ENCODE measurements at regions not wholly inside any gene's neighbourhood (a gene's known extent, or its start where the extent isn't known, plus 50 kb on each side); places are given as distances from the start of the nearest gene placed in this dataset.

DNA sequence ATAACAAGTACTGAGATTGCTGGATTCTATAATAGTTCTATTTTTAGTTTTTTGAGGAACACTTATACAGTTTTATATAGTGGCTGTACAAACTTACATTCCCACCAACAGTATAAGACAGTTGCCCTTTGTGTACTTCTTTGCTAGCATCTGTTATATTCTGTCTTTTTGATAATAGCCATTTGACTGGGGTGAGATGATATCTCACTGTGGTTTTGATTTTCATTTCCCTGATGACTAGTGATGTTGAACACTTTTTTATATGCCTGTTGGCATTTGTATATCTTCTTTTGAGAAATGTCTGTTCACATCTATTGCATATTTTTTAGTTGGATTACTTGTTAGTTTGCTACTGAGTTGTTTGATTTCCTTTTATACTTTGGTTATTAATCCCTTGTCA, 204.1 kb upstream of the SMC2 start:
- TF ChIP-seq, protein P1, sequence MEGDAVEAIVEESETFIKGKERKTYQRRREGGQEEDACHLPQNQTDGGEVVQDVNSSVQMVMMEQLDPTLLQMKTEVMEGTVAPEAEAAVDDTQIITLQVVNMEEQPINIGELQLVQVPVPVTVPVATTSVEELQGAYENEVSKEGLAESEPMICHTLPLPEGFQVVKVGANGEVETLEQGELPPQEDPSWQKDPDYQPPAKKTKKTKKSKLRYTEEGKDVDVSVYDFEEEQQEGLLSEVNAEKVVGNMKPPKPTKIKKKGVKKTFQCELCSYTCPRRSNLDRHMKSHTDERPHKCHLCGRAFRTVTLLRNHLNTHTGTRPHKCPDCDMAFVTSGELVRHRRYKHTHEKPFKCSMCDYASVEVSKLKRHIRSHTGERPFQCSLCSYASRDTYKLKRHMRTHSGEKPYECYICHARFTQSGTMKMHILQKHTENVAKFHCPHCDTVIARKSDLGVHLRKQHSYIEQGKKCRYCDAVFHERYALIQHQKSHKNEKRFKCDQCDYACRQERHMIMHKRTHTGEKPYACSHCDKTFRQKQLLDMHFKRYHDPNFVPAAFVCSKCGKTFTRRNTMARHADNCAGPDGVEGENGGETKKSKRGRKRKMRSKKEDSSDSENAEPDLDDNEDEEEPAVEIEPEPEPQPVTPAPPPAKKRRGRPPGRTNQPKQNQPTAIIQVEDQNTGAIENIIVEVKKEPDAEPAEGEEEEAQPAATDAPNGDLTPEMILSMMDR (IDR thresholded peaks at IDR 0.05), result no peak
- Histone ChIP-seq H3K4me1 (no peaks in the 10 kb centered on the region), H3K36me3 (no peaks in the 10 kb centered on the region), H3K9me3 (no peaks in the 10 kb centered on the region), H3K27me3 (no peaks in the 10 kb centered on the region), H3K27ac (no peak overlapping the region), H3K4me3 (no peak overlapping the region)
- DNase-seq (no peak), ATAC-seq (no peak)
- intact Hi-C loops (cut with DNase I), result no loop called here

DNA sequence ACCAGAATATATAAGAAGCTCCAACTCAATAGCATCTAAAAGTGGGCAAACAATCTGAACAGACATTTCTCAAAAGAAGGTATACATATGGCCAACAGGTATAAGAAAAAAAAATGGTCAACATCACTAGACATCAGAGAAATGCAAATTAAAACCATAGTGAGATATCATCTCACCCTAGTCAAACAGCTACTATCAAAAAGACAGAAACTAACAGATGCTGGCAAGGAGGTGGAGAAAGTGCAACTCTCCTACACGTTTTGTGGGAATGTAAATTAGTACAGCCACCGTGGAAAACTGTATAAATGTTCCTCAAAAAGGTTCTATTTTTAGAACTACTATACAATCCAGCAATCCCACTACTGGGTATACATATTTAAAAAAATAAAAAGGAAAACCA, 199.9 kb upstream of the SMC2 start:
- DNase-seq, result no peak
- no peaks in the 10 kb centered on the region for H3K9me3 ChIP-seq
- no peaks in the 10 kb centered on the region for H3K27me3 ChIP-seq
- intact Hi-C loops (cut with DNase I), result no loop called here
- no peak overlapping the region for H3K4me3 ChIP-seq
- TF ChIP-seq, protein P1 (IDR thresholded peaks at IDR 0.05), result no peak
- H3K27ac ChIP-seq, result no peak overlapping the region
- no peaks in the 10 kb centered on the region for H3K36me3 ChIP-seq
- no peak for ATAC-seq
- H3K4me1 ChIP-seq, result no peaks in the 10 kb centered on the region

DNA sequence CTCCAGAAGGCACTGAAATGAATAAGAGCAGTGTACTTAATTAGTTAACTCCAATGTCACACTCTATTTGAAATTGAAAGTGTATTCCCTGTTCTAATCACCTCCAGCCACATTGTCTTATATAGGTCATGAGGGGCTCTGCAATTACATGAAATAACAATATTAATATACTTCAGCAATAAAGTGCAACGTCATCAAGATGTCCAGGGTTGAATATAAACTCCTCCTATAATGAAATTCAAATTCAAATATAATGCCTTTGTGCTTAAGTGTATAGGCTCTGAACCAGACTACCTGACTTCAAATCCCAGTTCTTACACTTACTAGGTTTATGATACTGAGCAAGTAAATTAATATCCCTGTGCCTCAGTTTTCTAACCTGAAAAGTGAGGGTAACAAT, 195.6 kb upstream of the SMC2 start:
- H3K27ac ChIP-seq, result no peak overlapping the region
- H3K36me3 ChIP-seq, result no peaks in the 10 kb centered on the region
- no peaks in the 10 kb centered on the region for H3K27me3 ChIP-seq
- H3K4me1 ChIP-seq, result no peaks in the 10 kb centered on the region
- H3K9me3 ChIP-seq, result no peaks in the 10 kb centered on the region
- ATAC-seq (no peak), DNase-seq (no peak)
- TF ChIP-seq, protein P1 (IDR thresholded peaks at IDR 0.05), result no peak
- intact Hi-C loops (cut with DNase I), result no loop called here
- H3K4me3 ChIP-seq, result no peak overlapping the region

DNA sequence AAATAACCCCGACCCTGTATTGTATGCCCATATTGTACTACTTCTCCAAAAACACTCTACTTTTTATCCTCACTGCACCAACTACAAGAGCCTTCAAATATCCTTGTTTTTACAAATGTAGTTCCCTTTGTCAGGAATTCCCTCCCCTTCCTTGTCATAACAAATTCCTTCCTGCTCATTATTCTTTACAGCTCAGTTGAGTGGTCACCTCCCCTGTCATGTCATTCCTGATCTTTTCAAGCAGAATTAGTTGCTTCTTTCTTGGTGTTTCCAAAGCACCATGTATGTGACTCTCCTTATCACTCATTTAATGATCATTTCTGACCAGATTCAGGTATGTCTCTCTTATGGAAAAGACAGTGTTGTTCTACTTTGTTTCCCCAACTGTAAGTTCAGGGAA, 194.2 kb upstream of the SMC2 start:
- Histone ChIP-seq H3K4me3 (no peak overlapping the region), H3K27ac (no peak overlapping the region), H3K36me3 (no peaks in the 10 kb centered on the region), H3K27me3 (no peaks in the 10 kb centered on the region), H3K9me3 (no peaks in the 10 kb centered on the region), H3K4me1 (no peaks in the 10 kb centered on the region)
- ATAC-seq (no peak), DNase-seq (no peak)
- intact Hi-C loops (cut with DNase I), result no loop called here
- TF ChIP-seq, protein P1 (IDR thresholded peaks at IDR 0.05), result no peak

DNA sequence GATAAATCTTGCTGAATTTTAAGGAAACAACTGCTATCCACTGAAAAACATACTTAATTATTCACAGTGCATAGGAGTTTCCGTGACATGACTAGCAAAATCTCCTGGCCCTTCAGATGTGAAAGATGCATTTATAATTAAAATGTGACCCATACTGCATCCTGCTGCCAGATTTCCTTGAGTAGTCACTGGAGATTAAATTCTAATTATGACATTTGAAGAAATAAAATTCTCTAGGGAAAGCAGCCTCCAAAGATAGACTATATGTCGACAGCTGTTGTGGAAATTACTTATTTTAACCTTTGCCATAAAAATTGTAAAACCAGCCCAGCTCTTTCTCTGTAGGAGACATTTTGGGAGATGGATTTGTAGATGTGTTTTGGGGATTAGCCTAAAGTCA, 193.6 kb upstream of the SMC2 start:
- Histone ChIP-seq H3K4me3 (no peak overlapping the region), H3K27ac (no peak overlapping the region), H3K4me1 (no peaks in the 10 kb centered on the region), H3K36me3 (no peaks in the 10 kb centered on the region), H3K9me3 (no peaks in the 10 kb centered on the region), H3K27me3 (no peaks in the 10 kb centered on the region)
- DNase-seq (no peak), ATAC-seq (no peak)
- intact Hi-C loops (cut with DNase I), result no loop called here
- TF ChIP-seq, protein P1 (IDR thresholded peaks at IDR 0.05), result no peak
